H9 (cell line): ENCODE measurements at regions not wholly inside any gene's neighbourhood (a gene's known extent, or its start where the extent isn't known, plus 50 kb on each side); places are given as distances from the start of the nearest gene placed in this dataset.

Experiments
- DNase-seq: peaks from one replicate; pipeline ENCODE4 v3.0.0-alpha.2; 2017
- H2AFZ ChIP-seq: one replicate; pipeline ENCODE4 v1.6.1; 2013; ENCODE audit warnings: mild to moderate bottlenecking, low read length, control low read depth, moderate library complexity
- H2AK5ac ChIP-seq: 2 replicates; pipeline ENCODE4 v1.6.1; 2013; ENCODE audit warnings: low read length, control low read depth, mixed read lengths; ENCODE audit not compliant: insufficient read length
- H2BK120ac ChIP-seq: one replicate; pipeline ENCODE4 v1.6.1; 2013; ENCODE audit warnings: low read depth, mild to moderate bottlenecking, low read length, control low read depth, inconsistent platforms; ENCODE audit not compliant: poor library complexity, severe bottlenecking
- H2BK12ac ChIP-seq: 2 replicates; pipeline ENCODE4 v1.6.1; 2013; ENCODE audit warnings: low read length, control low read depth, mixed read lengths, low read depth; ENCODE audit not compliant: insufficient read length
- H2BK15ac ChIP-seq: 2 replicates; pipeline ENCODE4 v1.6.1; 2013; ENCODE audit warnings: low read depth, low read length, control low read depth
- H2BK20ac ChIP-seq: one replicate; pipeline ENCODE4 v1.6.1; 2013; ENCODE audit warnings: low read depth, mild to moderate bottlenecking, low read length, control low read depth, inconsistent platforms; ENCODE audit not compliant: poor library complexity, severe bottlenecking
- H2BK5ac ChIP-seq: 2 replicates; pipeline ENCODE4 v1.6.1; 2013; ENCODE audit warnings: low read length, control low read depth, mixed read lengths; ENCODE audit not compliant: insufficient read length
- H3K14ac ChIP-seq: 2 replicates; pipeline ENCODE4 v1.6.1; 2013; ENCODE audit warnings: low read length, control low read depth; ENCODE audit not compliant: insufficient read depth
- H3K18ac ChIP-seq: 2 replicates; pipeline ENCODE4 v1.6.1; 2013; ENCODE audit warnings: low read depth, mild to moderate bottlenecking, mixed read lengths, low read length, control low read depth; ENCODE audit not compliant: insufficient read length
- H3K23ac ChIP-seq: 2 replicates; pipeline ENCODE4 v1.6.1; 2013; ENCODE audit warnings: low read length, control low read depth, mixed read lengths, low read depth; ENCODE audit not compliant: insufficient read length
- H3K23me2 ChIP-seq: 2 replicates; pipeline ENCODE4 v1.6.1; 2013; ENCODE audit warnings: low read depth, mild to moderate bottlenecking, mixed read lengths, low read length, control low read depth; ENCODE audit not compliant: insufficient read length, poor library complexity, severe bottlenecking
- H3K27ac ChIP-seq: 2 replicates; pipeline ENCODE4 v1.5.1; 2013; ENCODE audit warnings: low read length, control low read depth, mixed read lengths, low read depth; ENCODE audit not compliant: insufficient read length
- H3K27me3 ChIP-seq: 2 replicates; pipeline ENCODE4 v1.6.1; 2013; ENCODE audit warnings: low read length, control low read depth, inconsistent platforms; ENCODE audit not compliant: insufficient read depth
- H3K4ac ChIP-seq: 2 replicates; pipeline ENCODE4 v1.6.1; 2013; ENCODE audit warnings: low read depth, mild to moderate bottlenecking, control low read depth, inconsistent platforms, low read length, moderate library complexity
- H3K4me1 ChIP-seq: 2 replicates; pipeline ENCODE4 v1.6.1; 2013; ENCODE audit warnings: low read length, control low read depth, inconsistent platforms; ENCODE audit not compliant: insufficient read depth
- H3K4me2 ChIP-seq: 2 replicates; pipeline ENCODE4 v1.6.1; 2013; ENCODE audit warnings: low read length, control low read depth, mixed read lengths; ENCODE audit not compliant: insufficient read length, insufficient read depth
- H3K56ac ChIP-seq: 2 replicates; pipeline ENCODE4 v1.6.1; 2013; ENCODE audit warnings: low read depth, mild to moderate bottlenecking, mixed read lengths, low read length, control low read depth; ENCODE audit not compliant: insufficient read length
- H3K79me1 ChIP-seq: 2 replicates; pipeline ENCODE4 v1.6.1; 2013; ENCODE audit warnings: low read depth, mild to moderate bottlenecking, moderate library complexity, low read length, control low read depth, inconsistent platforms; ENCODE audit not compliant: insufficient read depth, poor library complexity, severe bottlenecking
- H3K79me2 ChIP-seq: 2 replicates; pipeline ENCODE4 v1.6.1; 2013; ENCODE audit warnings: low read length, control low read depth, inconsistent platforms; ENCODE audit not compliant: insufficient read depth
- H3K9ac ChIP-seq: 2 replicates; pipeline ENCODE4 v1.6.1; 2013; ENCODE audit warnings: low read length, control low read depth, mixed read lengths; ENCODE audit not compliant: insufficient read length; ENCODE audit errors: extremely low read depth
- H3K9me3 ChIP-seq: one replicate; pipeline ENCODE4 v1.6.1; 2013; ENCODE audit warnings: low read depth, low read length, inconsistent platforms; ENCODE audit not compliant: control insufficient read depth
- H3T11ph ChIP-seq: one replicate; pipeline ENCODE4 v1.6.1; 2013; ENCODE audit warnings: mild to moderate bottlenecking, low read length, control low read depth, inconsistent platforms
- H4K20me1 ChIP-seq: one replicate; pipeline ENCODE4 v1.6.1; 2013; ENCODE audit not compliant: control insufficient read depth, insufficient read length, insufficient read depth
- H4K5ac ChIP-seq: 2 replicates; pipeline ENCODE4 v1.6.1; 2013; ENCODE audit warnings: low read depth, mild to moderate bottlenecking, mixed read lengths, low read length, control low read depth; ENCODE audit not compliant: insufficient read length
- H4K8ac ChIP-seq: replicated peaks from 2 replicates; pipeline ENCODE4 v1.6.1; 2013; ENCODE audit warnings: low read length, control low read depth, mixed read lengths, low read depth; ENCODE audit not compliant: insufficient read length
- H4K91ac ChIP-seq: 2 replicates; pipeline ENCODE4 v1.6.1; 2013; ENCODE audit warnings: low read depth, mild to moderate bottlenecking, moderate library complexity, mixed read lengths, low read length, control low read depth; ENCODE audit not compliant: insufficient read length
- H3K27ac Mint-ChIP-seq, 3 experiments: 2 replicates in 2 of 3; 3 replicates in 1 of 3; pipeline ENCODE4 v1.8.0; 2020 to 2021; ENCODE audit warnings: mixed read lengths in 3 of 3, mild to moderate bottlenecking in 1 of 3, moderate library complexity in 1 of 3
- H3K27me3 Mint-ChIP-seq: 2 replicates; pipeline ENCODE4 v1.8.0; 2021; ENCODE audit warnings: low read depth, mild to moderate bottlenecking, moderate library complexity, mixed read lengths
- H3K36me3 Mint-ChIP-seq, 3 experiments: 2 replicates in 2 of 3; 3 replicates in 1 of 3; pipeline ENCODE4 v1.8.0; 2020 to 2021; ENCODE audit warnings: low read depth in 3 of 3, mixed read lengths in 3 of 3; ENCODE audit not compliant: insufficient read depth in 1 of 3
- H3K4me1 Mint-ChIP-seq, 2 experiments: 2 replicates each; pipeline ENCODE4 v1.8.0; 2020; ENCODE audit warnings: mixed read lengths in 2 of 2
- H3K4me3 Mint-ChIP-seq, 2 experiments: 2 replicates in 1 of 2; 3 replicates in 1 of 2; pipeline ENCODE4 v1.8.0; 2020 to 2021; ENCODE audit warnings: mild to moderate bottlenecking in 2 of 2, mixed read lengths in 2 of 2, moderate library complexity in 1 of 2
- H3K9me3 Mint-ChIP-seq, 2 experiments: 2 replicates in 1 of 2; 3 replicates in 1 of 2; pipeline ENCODE4 v1.8.0; 2020; ENCODE audit warnings: mild to moderate bottlenecking in 2 of 2, mixed read lengths in 2 of 2, moderate library complexity in 1 of 2
- WGBS: extraction: QIAGEN DNeasy Blood & Tissue Kit; methylation state at CpG from one replicate; pipeline ENCODE4 v1.1.7; 2013; ENCODE audit warnings: missing lambda C conversion rate, low lambda C conversion rate, mixed read lengths; ENCODE audit not compliant: insufficient read length; ENCODE audit errors: extremely low coverage; 5-methylcytosine and 5-hydroxymethylcytosine counted together
- TF ChIP-seq, protein P1 (sequence below): fragments of 200-600 bp; sonication (generic); conservative IDR thresholded peaks from 3 replicates; pipeline ENCODE4 v1.8.0; 2021; ENCODE audit warnings: antibody characterized with exemption, mild to moderate bottlenecking

DNA sequence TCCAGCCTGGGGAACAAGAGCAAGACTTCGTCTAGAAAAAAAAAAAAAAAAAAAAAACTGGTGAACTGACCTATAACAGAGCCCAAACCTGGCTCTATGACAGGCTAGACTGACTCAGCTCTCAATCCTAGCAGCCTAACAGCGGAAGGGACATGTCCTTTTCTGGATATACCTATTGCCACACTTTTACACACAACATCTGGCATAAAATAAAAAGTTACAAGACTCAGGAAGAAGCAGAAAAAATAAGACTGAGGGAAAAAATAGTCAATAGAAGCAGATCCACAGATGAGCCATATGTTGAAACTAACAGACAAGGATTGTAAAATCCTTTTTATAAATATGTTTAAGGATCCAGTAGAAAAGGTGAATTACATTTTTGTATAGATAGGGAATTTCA lies 57.5 kb upstream of the IPO9 start:
- Histone ChIP-seq H3K4ac (no peak overlapping the region), H4K8ac (no peak overlapping the region), H3K56ac (no peak overlapping the region), H2AK5ac (no peak overlapping the region), H4K91ac (no peak overlapping the region), H2BK15ac (no peak overlapping the region), H3K79me2 (no peaks in the 10 kb centered on the region), H3T11ph (no peak overlapping the region), H2BK120ac (no peak overlapping the region), H2BK12ac (no peak overlapping the region), H2BK5ac (no peak overlapping the region), H3K18ac (no peak overlapping the region), H4K5ac (no peak overlapping the region), H2AFZ (no peak overlapping the region), H3K9ac (no peak overlapping the region), H3K4me1 (no peaks in the 10 kb centered on the region), H3K23me2 (no peaks in the 10 kb centered on the region), H2BK20ac (no peak overlapping the region), H3K23ac (no peak overlapping the region), H3K4me2 (no peak overlapping the region), H4K20me1 (no peaks in the 10 kb centered on the region), H3K9me3 (no peaks in the 10 kb centered on the region), H3K27me3 (no peaks in the 10 kb centered on the region), H3K14ac (no peak overlapping the region), H3K27ac (no peak overlapping the region), H3K79me1 (no peaks in the 10 kb centered on the region)
- Mint-ChIP-seq H3K27me3 (no peaks in the 10 kb centered on the region), H3K9me3 (peaks cover 17 to 20% of the 10 kb centered on the region in 2 experiments), H3K27ac (no peak overlapping the region), H3K4me1 (no peaks in the 10 kb centered on the region), H3K36me3 (peaks cover 5 to 26% (median 9%) of the 10 kb centered on the region in 3 experiments; a peak in 6 of 7 replicates), H3K4me3 (no peak overlapping the region)
- no peak for DNase-seq
- no CpG with 5 or more reads among the region's 2 CpGs for WGBS
- TF ChIP-seq, protein P1, sequence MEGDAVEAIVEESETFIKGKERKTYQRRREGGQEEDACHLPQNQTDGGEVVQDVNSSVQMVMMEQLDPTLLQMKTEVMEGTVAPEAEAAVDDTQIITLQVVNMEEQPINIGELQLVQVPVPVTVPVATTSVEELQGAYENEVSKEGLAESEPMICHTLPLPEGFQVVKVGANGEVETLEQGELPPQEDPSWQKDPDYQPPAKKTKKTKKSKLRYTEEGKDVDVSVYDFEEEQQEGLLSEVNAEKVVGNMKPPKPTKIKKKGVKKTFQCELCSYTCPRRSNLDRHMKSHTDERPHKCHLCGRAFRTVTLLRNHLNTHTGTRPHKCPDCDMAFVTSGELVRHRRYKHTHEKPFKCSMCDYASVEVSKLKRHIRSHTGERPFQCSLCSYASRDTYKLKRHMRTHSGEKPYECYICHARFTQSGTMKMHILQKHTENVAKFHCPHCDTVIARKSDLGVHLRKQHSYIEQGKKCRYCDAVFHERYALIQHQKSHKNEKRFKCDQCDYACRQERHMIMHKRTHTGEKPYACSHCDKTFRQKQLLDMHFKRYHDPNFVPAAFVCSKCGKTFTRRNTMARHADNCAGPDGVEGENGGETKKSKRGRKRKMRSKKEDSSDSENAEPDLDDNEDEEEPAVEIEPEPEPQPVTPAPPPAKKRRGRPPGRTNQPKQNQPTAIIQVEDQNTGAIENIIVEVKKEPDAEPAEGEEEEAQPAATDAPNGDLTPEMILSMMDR = no peak
